Lower leg skin (tissue), 3 donors: ENCODE measurements at regions not wholly inside any gene's neighbourhood (a gene's known extent, or its start where the extent isn't known, plus 50 kb on each side); places are given as distances from the start of the nearest gene placed in this dataset.

ENCODE experiments used
- CTCF ChIP-seq, 3 donors: fragments of 450-650 bp; IDR thresholded peaks; one replicate each; pipeline ENCODE4 v1.5.1; 2016; ENCODE audit warnings: antibody characterized with exemption in 3 of 3, mild to moderate bottlenecking in 3 of 3, moderate library complexity in 2 of 3
- POLR2A ChIP-seq, 2 donors: fragments of 450-650 bp; IDR thresholded peaks; one replicate each; pipeline ENCODE4 v1.6.1; 2016 to 2017; ENCODE audit warnings: antibody characterized with exemption in 2 of 2, mild to moderate bottlenecking in 1 of 2, moderate library complexity in 1 of 2

DNA sequence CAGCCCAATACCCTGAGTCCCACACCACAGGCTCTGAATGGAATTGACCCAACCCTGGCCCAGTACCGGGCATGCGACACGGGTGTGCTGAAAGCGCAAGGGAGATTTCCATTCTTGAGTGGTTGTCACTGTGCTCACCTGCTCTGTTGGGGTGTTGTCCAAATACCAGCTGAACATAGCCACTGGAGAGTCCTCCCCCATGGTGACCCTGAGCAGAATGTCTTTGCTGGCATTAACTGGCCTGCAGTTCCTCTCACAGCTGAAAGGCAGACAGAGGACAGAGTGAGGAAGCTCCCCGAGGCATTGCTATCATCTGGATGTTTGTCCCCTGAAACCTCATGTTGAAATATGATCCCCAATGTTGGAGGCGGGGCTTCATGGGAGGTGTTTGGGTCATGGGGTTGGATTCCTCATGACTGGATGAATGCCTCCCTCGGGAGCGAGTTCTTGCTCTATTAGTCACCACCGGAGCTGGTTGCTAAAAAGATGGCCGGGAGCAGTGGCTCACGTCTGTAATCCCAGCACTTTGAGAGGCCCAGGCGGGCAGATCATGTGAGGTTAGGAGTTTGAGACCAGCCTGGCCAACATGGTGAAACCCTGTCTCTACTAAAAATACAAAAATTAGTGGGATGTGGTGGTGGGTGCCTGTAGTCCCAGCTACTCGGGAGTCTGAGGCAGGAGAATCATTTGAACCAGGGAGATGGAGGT lies 57.3 kb upstream of the BCO1 start:
- no peak for TF ChIP-seq POLR2A (IDR thresholded peaks at IDR 0.05)
- no peak for TF ChIP-seq CTCF (IDR thresholded peaks at IDR 0.05)
